ENCODE measurements at regions not wholly inside any gene's neighbourhood (a gene's known extent, or its start where the extent isn't known, plus 50 kb on each side); places are given as distances from the start of the nearest gene placed in this dataset.
A peak's percentile ranks its signal among the peaks of the same experiment; 100 is the strongest.

DNA sequence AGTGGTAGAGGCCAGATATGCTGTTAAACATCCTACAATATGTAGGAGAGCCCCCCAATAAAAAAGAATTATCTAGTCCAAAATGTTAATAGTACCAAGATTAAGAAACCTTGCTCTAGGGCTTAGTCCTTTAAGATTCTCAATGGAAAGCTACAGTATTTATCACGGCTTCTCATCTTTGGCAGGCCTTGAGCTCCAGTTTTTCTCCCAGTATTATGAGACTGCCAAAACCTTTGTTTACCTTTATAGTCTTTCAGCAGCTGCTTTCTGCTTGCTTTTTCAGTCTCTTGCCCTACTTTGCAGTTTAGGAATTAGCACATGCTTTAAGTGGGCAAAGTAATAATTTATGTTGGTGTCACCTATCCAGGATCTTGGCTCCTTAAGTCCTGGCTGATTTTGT lies 59.7 kb downstream of the NHLRC1 start:
- H3K4me3 ChIP-seq, result no peak overlapping the region
- H3K4me1 ChIP-seq (replicated peaks in 1 of 2), result no peaks in the 10 kb centered on the region
- no peak overlapping the region for H3K27ac ChIP-seq
- WGBS, 10 experiments, result 40 to 100% (median 85%) methylated on average over 1 of the region's 1 CpG; no CpG with 5 or more reads in 2 of the 10 experiments
- in situ Hi-C loops (cut with MboI; ENCODE audit: low pct_unique_long_range_greater_than_20kb in 2 of 9, low sequenced_read_pairs in 9 of 9, unreplicated experiment in 9 of 9), result no loop called here
- ATAC-seq (replicated peaks in 6 of 8), result peak in 1 of 8 experiments; percentile 50

DNA sequence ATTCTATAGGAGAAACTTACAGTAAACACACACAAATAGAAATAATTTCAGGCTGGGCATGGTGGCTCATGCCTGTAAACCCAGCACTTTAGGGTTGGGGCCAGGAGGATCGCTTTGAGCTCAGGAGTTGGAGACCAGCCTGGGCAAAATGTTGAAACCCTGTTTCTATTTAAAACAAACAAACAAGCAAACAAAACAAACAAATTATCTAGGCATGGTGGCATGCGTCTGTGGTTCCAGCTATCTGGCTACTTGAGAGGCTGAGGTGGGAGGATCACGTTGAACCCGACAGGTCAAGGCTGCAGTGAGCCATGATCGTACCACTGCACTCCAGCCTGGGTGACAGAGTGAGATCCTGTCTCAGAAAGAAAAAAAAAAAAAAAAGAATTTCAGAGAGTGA lies 64.0 kb downstream of the NHLRC1 start:
- 20 to 96% (median 81%) methylated on average over 1 to 5 of the region's 5 CpGs; no CpG with 5 or more reads in 4 of the 10 experiments for WGBS, 10 experiments
- in situ Hi-C loops (cut with MboI; ENCODE audit: low pct_unique_long_range_greater_than_20kb in 2 of 9, low sequenced_read_pairs in 9 of 9, unreplicated experiment in 9 of 9), result no loop called here
- Histone ChIP-seq H3K4me1 (replicated peaks in 1 of 2) (no peaks in the 10 kb centered on the region), H3K27ac (no peak overlapping the region), H3K4me3 (no peak overlapping the region)
- ATAC-seq (replicated peaks in 6 of 8), result no peak

DNA sequence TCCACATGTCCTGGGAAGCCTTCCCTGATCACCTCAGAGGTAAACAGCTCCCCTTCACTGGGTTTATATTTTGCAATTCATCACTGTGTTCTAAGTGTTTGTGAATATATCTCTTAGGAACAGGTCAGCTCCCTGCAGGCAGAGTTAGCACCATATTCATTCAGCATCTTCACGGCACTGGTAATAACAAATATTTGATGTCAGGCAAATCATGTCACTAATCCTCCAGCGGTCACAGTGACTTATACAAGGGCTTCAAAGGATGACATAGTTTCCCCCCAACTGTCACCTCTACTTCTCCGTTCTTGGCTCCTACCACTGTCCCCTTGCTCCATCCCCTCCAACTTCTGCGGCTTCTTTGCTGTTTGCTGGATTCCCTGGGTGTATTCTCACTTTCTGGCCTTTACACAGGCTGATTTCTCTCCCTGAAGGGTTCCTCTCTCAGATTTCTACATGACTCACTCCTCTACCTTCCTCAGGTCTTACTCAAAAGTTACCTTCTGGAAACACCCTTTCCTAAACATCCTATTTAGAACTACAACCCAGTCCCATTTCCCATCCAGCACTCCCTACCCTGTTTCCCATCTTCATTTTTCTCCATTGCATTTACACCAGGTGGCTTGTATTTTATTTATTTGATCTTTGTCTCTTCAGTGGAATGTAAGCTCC lies 66.6 kb downstream of the NHLRC1 start:
- no peak overlapping the region for H3K4me3 ChIP-seq
- in situ Hi-C loops (cut with MboI; ENCODE audit: low pct_unique_long_range_greater_than_20kb in 2 of 9, low sequenced_read_pairs in 9 of 9, unreplicated experiment in 9 of 9), result no loop called here
- no peaks in the 10 kb centered on the region for H3K4me1 ChIP-seq (replicated peaks in 1 of 2)
- WGBS, 10 experiments, result 80 to 100% (median 94%) methylated on average over 2 to 4 of the region's 4 CpGs
- ATAC-seq (replicated peaks in 6 of 8), result no peak
- no peak overlapping the region for H3K27ac ChIP-seq

GRCh38 chr6:18055098-18055497 lies 67.4 kb downstream of the NHLRC1 start:
- ATAC-seq (replicated peaks in 6 of 8), result no peak
- H3K4me3 ChIP-seq, result no peak overlapping the region
- in situ Hi-C loops (cut with MboI; ENCODE audit: low pct_unique_long_range_greater_than_20kb in 2 of 9, low sequenced_read_pairs in 9 of 9, unreplicated experiment in 9 of 9), result no loop called here
- H3K4me1 ChIP-seq (replicated peaks in 1 of 2), result no peaks in the 10 kb centered on the region
- H3K27ac ChIP-seq, result no peak overlapping the region

DNA sequence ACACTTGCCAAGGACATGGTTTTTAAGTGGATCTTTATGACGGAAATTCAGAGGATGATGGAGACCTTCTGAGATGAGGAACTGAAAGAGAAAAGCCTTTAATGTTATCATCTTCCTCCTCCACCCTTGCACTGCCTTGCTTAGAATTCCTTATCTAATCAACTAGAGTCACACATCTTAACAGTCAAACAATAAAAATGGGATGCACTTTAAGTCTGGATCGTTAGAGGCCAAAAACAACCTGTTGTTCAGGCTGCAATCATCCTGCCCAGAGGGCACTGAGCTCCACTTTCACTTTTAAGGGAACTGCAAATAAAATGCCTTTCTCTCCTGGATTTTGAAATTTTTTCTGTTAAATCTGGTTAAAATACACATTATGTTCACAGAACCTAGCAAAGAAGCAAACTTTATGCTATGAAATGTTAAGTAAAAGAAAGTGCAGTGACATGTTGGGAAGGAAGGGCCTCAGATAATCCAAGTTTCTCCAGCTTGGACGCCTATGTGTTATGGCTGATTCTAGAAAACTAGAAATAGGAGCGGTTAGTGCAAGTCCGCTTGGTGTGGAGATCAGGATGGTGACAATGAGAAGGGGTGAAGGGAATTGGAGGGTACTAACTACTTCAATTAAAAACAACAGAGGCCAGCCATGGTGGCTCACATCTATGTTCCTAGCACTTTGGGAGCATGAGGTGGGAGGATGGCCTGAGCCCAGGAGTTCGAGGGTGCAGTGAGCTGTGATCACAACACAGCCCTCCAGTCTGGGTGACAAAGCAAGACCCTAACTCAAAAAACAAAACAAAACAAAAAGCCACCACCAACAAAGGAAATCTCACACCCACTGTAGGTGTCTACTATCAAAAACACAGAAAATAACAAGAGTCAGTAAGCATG lies 66.4 kb upstream of the KIF13A start:
- 36 to 100% (median 86%) methylated on average over 2 to 6 of the region's 6 CpGs; no CpG with 5 or more reads in 1 of the 10 experiments for WGBS, 10 experiments
- in situ Hi-C loops (cut with MboI; ENCODE audit: low pct_unique_long_range_greater_than_20kb in 2 of 9, low sequenced_read_pairs in 9 of 9, unreplicated experiment in 9 of 9), result no loop called here
- no peak for ATAC-seq (replicated peaks in 6 of 8)
- Histone ChIP-seq H3K27ac (no peak overlapping the region), H3K4me1 (replicated peaks in 1 of 2) (no peaks in the 10 kb centered on the region), H3K4me3 (no peak overlapping the region)

- in situ Hi-C loops (cut with MboI; ENCODE audit: low pct_unique_long_range_greater_than_20kb in 2 of 9, low sequenced_read_pairs in 9 of 9, unreplicated experiment in 9 of 9), result no loop called here
- ATAC-seq (replicated peaks in 6 of 8), result peak in 1 of 8 experiments; percentile 15
- H3K4me1 ChIP-seq (replicated peaks in 1 of 2), result no peaks in the 10 kb centered on the region
- no peak overlapping the region for H3K4me3 ChIP-seq
- WGBS, 10 experiments, result 21 to 100% (median 90%) methylated on average over 2 to 7 of the region's 7 CpGs
- no peak overlapping the region for H3K27ac ChIP-seq
Measured at GRCh38 chr6:18053078-18053477, 65.6 kb upstream of the KIF13A start.

GRCh38 chr6:18049646-18050045 lies 62.2 kb upstream of the KIF13A start:
- in situ Hi-C loops (cut with MboI; ENCODE audit: low pct_unique_long_range_greater_than_20kb in 2 of 9, low sequenced_read_pairs in 9 of 9, unreplicated experiment in 9 of 9), result no loop called here
- no peaks in the 10 kb centered on the region for H3K4me1 ChIP-seq (replicated peaks in 1 of 2)
- H3K27ac ChIP-seq, result no peak overlapping the region
- WGBS, 10 experiments, result 60 to 100% (median 88%) methylated on average over 1 to 2 of the region's 2 CpGs; no CpG with 5 or more reads in 3 of the 10 experiments
- ATAC-seq (replicated peaks in 6 of 8), result no peak
- H3K4me3 ChIP-seq, result no peak overlapping the region

DNA sequence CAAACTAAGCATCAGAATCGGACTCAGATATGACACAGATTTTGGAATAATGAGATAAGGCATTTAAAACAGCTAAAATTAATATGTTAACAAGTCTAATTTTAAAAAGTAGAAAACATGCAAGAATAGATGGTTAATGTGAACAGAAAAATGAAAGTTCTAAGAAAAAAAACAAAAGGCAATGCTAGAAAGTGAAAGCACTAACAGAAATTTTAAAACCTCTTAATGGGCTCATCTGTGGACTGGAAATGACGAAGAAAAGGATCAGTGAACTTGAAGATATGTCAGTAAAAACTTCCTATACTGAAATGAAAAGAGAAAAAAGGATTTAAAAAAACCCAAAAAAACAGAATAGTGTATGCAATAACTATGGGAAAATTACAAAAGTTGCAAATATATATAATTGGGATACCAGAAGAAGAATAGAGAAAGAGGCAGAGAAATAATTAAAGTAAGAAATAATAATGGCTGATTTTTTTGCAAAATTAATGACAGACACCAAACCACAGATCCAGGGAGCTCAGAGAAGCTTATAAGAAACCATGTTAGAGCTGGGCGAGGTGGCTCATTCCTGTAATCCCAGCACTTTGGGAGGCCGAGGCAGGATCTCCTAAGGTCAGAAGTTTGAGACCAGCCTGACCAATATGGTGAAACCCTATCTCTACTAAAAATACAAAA lies 61.7 kb upstream of the KIF13A start:
- H3K27ac ChIP-seq, result no peak overlapping the region
- no peak for ATAC-seq (replicated peaks in 6 of 8)
- WGBS, 10 experiments, result 58 to 100% (median 88%) methylated on average over 2 to 4 of the region's 4 CpGs
- H3K4me1 ChIP-seq (replicated peaks in 1 of 2), result no peaks in the 10 kb centered on the region
- in situ Hi-C loops (cut with MboI; ENCODE audit: low pct_unique_long_range_greater_than_20kb in 2 of 9, low sequenced_read_pairs in 9 of 9, unreplicated experiment in 9 of 9), result no loop called here
- no peak overlapping the region for H3K4me3 ChIP-seq

DNA sequence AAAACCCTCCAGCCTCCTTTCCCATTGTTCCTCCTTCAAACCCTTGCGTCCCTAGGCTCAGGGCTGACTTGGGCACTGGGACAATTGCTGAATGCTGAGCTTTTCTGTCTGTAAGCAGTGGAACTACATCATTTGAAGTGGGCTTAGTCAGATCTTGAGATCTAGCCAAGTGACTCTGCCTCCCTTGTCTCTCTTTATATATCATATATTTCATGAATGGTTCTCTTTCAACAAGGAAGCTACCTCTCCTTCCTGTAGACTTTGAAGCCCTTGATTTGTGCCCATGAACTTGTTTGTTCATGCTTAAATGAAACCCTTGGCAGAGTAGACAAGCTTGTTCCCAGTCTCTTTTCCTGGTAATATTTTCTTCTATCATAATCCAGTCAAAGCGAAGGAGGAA lies 60.0 kb upstream of the KIF13A start:
- Histone ChIP-seq H3K4me3 (no peak overlapping the region), H3K4me1 (replicated peaks in 1 of 2) (no peaks in the 10 kb centered on the region), H3K27ac (no peak overlapping the region)
- no peak for ATAC-seq (replicated peaks in 6 of 8)
- WGBS, 10 experiments, result 89 to 100% (median 97%) methylated on average over 1 to 2 of the region's 2 CpGs; no CpG with 5 or more reads in 2 of the 10 experiments
- in situ Hi-C loops (cut with MboI; ENCODE audit: low pct_unique_long_range_greater_than_20kb in 2 of 9, low sequenced_read_pairs in 9 of 9, unreplicated experiment in 9 of 9), result no loop called here

DNA sequence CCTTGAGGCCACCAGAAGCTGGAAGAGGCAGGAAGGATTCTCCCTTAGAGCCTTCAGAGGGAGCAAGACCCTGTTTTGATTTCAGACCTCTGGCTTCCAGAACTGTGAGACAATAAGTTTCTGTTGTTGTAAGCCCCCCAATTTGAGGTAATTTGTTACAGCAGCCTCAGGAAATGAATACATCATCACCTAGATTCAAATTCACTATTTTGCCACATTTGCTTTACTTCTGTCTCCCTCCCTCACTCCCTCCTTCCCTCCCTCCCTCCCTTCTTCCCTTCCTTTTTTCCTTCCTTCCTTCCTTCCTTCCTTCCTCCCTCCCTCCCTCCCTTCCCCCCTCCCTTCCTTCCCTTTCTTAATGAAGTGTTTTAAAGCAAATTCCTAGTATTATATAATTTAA lies 58.1 kb upstream of the KIF13A start:
- ATAC-seq (replicated peaks in 6 of 8), result no peak
- in situ Hi-C loops (cut with MboI; ENCODE audit: low pct_unique_long_range_greater_than_20kb in 2 of 9, low sequenced_read_pairs in 9 of 9, unreplicated experiment in 9 of 9), result no loop called here
- Histone ChIP-seq H3K27ac (no peak overlapping the region), H3K4me1 (replicated peaks in 1 of 2) (no peaks in the 10 kb centered on the region), H3K4me3 (no peak overlapping the region)

DNA sequence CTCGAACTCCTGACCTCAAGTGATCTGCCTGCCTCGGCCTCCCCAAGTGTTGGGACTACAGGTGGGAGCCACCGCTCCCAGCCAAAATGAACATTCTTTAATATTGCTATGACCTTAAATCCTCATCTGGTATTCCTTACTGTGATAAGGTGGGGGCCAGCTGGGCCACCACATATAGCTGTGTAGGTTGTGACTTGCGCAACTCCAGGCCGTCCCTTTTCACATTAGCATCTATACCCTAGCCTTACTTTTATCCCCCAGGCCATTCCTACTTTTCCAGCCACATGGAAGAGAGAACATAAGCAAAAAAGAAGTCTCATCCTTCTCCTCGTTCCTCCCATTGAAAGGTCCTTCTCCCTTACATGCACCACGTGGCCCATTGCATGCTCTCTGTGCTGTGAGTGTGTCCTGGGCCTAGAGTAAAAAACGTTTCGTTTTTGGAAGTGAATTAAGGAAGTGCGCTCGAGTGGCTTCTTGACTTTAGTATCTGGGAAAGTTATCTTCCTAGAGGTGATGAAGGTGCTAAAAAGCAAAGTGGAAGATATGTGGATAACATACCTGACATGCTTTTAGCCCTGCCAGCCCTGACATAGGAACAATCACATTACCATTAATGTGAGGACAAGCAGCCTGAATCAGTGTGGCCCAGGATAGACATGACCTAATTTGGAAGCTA lies 56.8 kb upstream of the KIF13A start:
- Histone ChIP-seq H3K4me1 (replicated peaks in 1 of 2) (no peaks in the 10 kb centered on the region), H3K4me3 (no peak overlapping the region), H3K27ac (no peak overlapping the region)
- 65 to 100% (median 83%) methylated on average over 2 to 11 of the region's 11 CpGs; no CpG with 5 or more reads in 2 of the 10 experiments for WGBS, 10 experiments
- in situ Hi-C loops (cut with MboI; ENCODE audit: low pct_unique_long_range_greater_than_20kb in 2 of 9, low sequenced_read_pairs in 9 of 9, unreplicated experiment in 9 of 9), result no loop called here
- no peak for ATAC-seq (replicated peaks in 6 of 8)

DNA sequence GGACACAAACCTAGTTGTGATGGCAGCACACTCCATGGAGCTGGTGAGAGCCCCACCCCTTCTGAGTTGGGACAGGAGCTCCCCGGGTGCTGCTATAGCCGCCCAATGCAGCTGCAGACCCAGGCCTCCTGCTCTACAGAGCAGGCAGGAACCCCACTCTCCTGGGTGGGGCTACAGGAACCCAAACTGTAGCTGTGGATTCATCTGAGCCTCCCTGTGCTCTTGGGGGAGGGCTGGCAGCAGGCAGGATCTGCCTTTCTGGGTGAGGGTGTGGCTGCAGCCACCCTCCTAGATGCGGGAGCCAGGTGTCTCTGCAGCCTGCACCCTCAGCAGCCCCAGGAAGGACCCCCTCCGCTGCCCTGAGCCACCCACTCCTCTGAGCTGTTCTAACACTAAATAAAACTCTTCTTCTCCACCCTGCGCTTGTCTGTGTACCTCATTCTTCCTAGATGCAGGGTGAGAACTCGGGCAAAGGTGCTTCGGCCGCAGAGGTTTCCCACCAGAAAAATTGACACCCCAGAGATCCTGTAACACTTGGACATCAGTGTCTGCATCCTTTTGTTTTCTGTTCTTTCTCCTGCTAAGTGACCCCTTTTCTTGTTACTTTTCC lies 55.2 kb upstream of the KIF13A start:
- H3K4me3 ChIP-seq, result no peak overlapping the region
- H3K4me1 ChIP-seq (replicated peaks in 1 of 2), result no peaks in the 10 kb centered on the region
- 64 to 92% (median 87%) methylated on average over 2 to 5 of the region's 8 CpGs; no CpG with 5 or more reads in 6 of the 10 experiments for WGBS, 10 experiments
- in situ Hi-C loops (cut with MboI; ENCODE audit: low pct_unique_long_range_greater_than_20kb in 2 of 9, low sequenced_read_pairs in 9 of 9, unreplicated experiment in 9 of 9), result no loop called here
- peak in 6 of 8 experiments; percentile 5 to 28 (median 18) for ATAC-seq (replicated peaks in 6 of 8)
- no peak overlapping the region for H3K27ac ChIP-seq

Measured in motor neuron (in vitro differentiated cells).